Gastrocnemius medialis (tissue), 4 donors: ENCODE measurements at regions not wholly inside any gene's neighbourhood (a gene's known extent, or its start where the extent isn't known, plus 50 kb on each side); places are given as distances from the start of the nearest gene placed in this dataset.

Source experiments
- ATAC-seq, 2 donors: fragments of 150-250 bp; one replicate each; pipeline ENCODE4 v1.9.1; 2016
- DNase-seq, 2 donors: peaks; one replicate each; pipeline ENCODE4 v3.0.0-alpha.2; 2019
- H3K27ac ChIP-seq, 4 donors: fragments of 200-600 bp; sonication (generic); 1 replicate in 1 of 4; 2 replicates in 3 of 4; pipeline ENCODE4 v1.5.1; 2016 to 2018; ENCODE audit warnings: mild to moderate bottlenecking in 2 of 4, moderate library complexity in 1 of 4
- H3K27me3 ChIP-seq, 3 donors: fragments of 200-600 bp; sonication (generic) in 2 of 3; 1 replicate in 1 of 3; 2 replicates in 2 of 3; pipeline versions ENCODE4 v1.5.1 to v1.6.0; 2016 to 2019; ENCODE audit warnings: mild to moderate bottlenecking in 1 of 3, moderate library complexity in 1 of 3
- H3K36me3 ChIP-seq, 2 donors: fragments of 200-600 bp; sonication (generic) in 1 of 2; one replicate each; pipeline ENCODE4 v1.5.1; 2017 to 2018
- H3K4me1 ChIP-seq, 2 donors: fragments of 200-600 bp; sonication (generic) in 1 of 2; one replicate each; pipeline ENCODE4 v1.5.1; 2016 to 2017; ENCODE audit warnings: mild to moderate bottlenecking in 2 of 2
- H3K4me3 ChIP-seq, 4 donors: fragments of 200-600 bp; sonication (generic) in 3 of 4; 1 replicate in 1 of 4; 2 replicates in 3 of 4; pipeline ENCODE4 v1.5.1; 2016 to 2019; ENCODE audit warnings: mild to moderate bottlenecking in 2 of 4
- H3K9me3 ChIP-seq, 3 donors: fragments of 200-600 bp; sonication (generic) in 2 of 3; 1 replicate in 1 of 3; 2 replicates in 2 of 3; pipeline ENCODE4 v1.5.1; 2016 to 2019
- POLR2A ChIP-seq, 2 donors: fragments of 450-650 bp; IDR thresholded peaks; one replicate each; pipeline ENCODE4 v1.6.1; 2017; ENCODE audit warnings: antibody characterized with exemption in 2 of 2, mild to moderate bottlenecking in 2 of 2, moderate library complexity in 2 of 2
- in situ Hi-C, 4 donors: fragments of 200-750 bp; cut with MboI; loops; one replicate each; pipeline versions ENCODE4 v1.15.0 to v1.8.0; 2017; ENCODE audit warnings: low sequenced_read_pairs in 4 of 4
- intact Hi-C: fragments of 100-400 bp; cut with DNase I; formaldehyde crosslinking; loops from one replicate; pipeline ENCODE4 v1.15.1; 2023; ENCODE audit warnings: low total_unique reads
- TF ChIP-seq, protein P1 (sequence below), 5 experiments: fragments of 450-650 bp in 3 of 5; fragments of 200-600 bp in 2 of 5; sonication (generic) in 2 of 5; IDR thresholded peaks in 4 of 5; conservative IDR thresholded peaks in 1 of 5; 1 replicate in 4 of 5; 2 replicates in 1 of 5; pipeline ENCODE4 v1.5.1; 2016 to 2019; ENCODE audit warnings: antibody characterized with exemption in 5 of 5, mild to moderate bottlenecking in 3 of 5, moderate library complexity in 3 of 5

DNA sequence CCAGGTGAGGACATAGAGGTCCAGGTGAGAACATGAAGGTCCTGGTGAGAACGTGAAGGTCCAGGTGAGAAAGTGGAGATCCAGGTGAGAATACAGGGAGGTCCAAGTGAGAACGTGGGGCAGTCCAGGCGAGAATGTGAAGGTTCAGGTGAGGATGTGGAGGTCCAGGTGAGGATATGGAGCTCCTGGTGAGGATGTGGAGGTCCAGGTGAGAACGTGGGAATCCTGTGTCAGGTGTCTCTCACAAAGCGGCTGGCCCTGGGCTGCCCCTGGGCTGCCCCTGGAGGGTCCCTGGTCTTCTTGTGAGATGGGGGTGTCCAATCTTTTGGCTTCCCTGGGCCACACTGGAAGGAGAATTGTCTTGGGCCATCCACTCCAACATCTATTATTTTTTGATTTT lies 133.4 kb downstream of the MRPL36 start:
- Histone ChIP-seq H3K27ac (no peak overlapping the region), H3K9me3 (no peaks in the 10 kb centered on the region), H3K36me3 (no peaks in the 10 kb centered on the region), H3K4me3 (no peak overlapping the region), H3K4me1 (peaks cover 0 to 2% of the 10 kb centered on the region in 2 donors), H3K27me3 (peaks cover 30 to 49% (median 40%) of the 10 kb centered on the region in 3 donors)
- intact Hi-C loops: no loop called here
- ATAC-seq (no peak), DNase-seq (no peak)
- in situ Hi-C loops: no loop called here
- TF ChIP-seq, protein P1, sequence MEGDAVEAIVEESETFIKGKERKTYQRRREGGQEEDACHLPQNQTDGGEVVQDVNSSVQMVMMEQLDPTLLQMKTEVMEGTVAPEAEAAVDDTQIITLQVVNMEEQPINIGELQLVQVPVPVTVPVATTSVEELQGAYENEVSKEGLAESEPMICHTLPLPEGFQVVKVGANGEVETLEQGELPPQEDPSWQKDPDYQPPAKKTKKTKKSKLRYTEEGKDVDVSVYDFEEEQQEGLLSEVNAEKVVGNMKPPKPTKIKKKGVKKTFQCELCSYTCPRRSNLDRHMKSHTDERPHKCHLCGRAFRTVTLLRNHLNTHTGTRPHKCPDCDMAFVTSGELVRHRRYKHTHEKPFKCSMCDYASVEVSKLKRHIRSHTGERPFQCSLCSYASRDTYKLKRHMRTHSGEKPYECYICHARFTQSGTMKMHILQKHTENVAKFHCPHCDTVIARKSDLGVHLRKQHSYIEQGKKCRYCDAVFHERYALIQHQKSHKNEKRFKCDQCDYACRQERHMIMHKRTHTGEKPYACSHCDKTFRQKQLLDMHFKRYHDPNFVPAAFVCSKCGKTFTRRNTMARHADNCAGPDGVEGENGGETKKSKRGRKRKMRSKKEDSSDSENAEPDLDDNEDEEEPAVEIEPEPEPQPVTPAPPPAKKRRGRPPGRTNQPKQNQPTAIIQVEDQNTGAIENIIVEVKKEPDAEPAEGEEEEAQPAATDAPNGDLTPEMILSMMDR (IDR thresholded peaks at IDR 0.05 in 4 of 5, conservative IDR thresholded peaks at IDR 0.05 in 1 of 5): no peak
- TF ChIP-seq POLR2A (IDR thresholded peaks at IDR 0.05): no peak

DNA sequence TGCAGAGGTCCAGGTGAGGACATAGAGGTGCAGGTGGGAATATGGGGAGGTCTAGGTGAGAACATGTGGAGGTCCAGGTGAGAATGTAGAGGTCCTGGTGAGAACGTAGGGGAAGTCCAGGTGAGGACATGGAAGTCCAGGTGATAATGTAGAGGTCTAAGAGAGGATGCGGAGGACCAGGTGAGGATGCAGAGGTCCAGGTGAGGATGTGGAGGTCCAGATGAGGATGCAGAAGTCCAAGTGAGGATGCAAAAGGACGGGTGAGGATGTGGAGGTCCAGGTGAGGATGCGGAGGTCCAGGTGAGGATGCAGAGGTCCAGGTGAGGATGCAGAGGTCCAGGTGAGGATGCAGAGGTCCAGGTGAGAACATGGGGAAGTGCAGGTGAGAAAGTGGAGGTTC lies 133.8 kb downstream of the MRPL36 start:
- no peak overlapping the region for H3K27ac ChIP-seq
- in situ Hi-C loops: no loop called here
- no peaks in the 10 kb centered on the region for H3K9me3 ChIP-seq
- peaks cover 30 to 47% (median 40%) of the 10 kb centered on the region in 3 donors for H3K27me3 ChIP-seq
- ATAC-seq (no peak), DNase-seq (no peak)
- H3K36me3 ChIP-seq: no peaks in the 10 kb centered on the region
- no peak overlapping the region for H3K4me3 ChIP-seq
- intact Hi-C loops: no loop called here
- H3K4me1 ChIP-seq: peaks cover 0 to 2% of the 10 kb centered on the region in 2 donors
- no peak for TF ChIP-seq POLR2A (IDR thresholded peaks at IDR 0.05)
- TF ChIP-seq, protein P1 (IDR thresholded peaks at IDR 0.05 in 4 of 5, conservative IDR thresholded peaks at IDR 0.05 in 1 of 5): no peak

DNA sequence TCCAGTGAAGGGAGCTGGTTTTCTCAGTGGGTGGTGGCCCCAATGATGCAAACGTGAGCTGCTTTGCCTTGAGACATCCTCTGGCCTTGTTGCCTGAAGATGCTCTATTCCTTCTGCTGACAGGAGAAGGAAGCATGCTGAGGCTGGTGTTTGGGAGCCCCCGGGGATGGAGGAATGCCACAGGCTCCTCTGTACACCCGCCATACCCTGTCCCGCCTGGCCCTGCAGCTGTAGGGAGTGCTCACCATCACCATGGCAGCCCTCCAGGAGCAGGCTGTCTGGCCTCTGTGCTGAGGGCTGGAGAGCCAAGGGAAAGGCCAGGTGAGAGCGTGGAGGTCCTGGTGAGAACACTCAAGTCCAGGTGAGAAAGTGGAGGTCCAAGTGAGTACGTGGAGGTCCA lies 134.4 kb downstream of the MRPL36 start:
- intact Hi-C loops (no loop called here), in situ Hi-C loops (no loop called here)
- Histone ChIP-seq H3K36me3 (no peaks in the 10 kb centered on the region), H3K27ac (no peak overlapping the region), H3K27me3 (peaks cover 30 to 46% (median 40%) of the 10 kb centered on the region in 3 donors), H3K4me3 (no peak overlapping the region), H3K4me1 (peaks cover 0 to 2% of the 10 kb centered on the region in 2 donors), H3K9me3 (no peaks in the 10 kb centered on the region)
- no peak for ATAC-seq
- DNase-seq: no peak
- TF ChIP-seq POLR2A (IDR thresholded peaks at IDR 0.05): no peak
- TF ChIP-seq, protein P1 (IDR thresholded peaks at IDR 0.05 in 4 of 5, conservative IDR thresholded peaks at IDR 0.05 in 1 of 5): no peak

DNA sequence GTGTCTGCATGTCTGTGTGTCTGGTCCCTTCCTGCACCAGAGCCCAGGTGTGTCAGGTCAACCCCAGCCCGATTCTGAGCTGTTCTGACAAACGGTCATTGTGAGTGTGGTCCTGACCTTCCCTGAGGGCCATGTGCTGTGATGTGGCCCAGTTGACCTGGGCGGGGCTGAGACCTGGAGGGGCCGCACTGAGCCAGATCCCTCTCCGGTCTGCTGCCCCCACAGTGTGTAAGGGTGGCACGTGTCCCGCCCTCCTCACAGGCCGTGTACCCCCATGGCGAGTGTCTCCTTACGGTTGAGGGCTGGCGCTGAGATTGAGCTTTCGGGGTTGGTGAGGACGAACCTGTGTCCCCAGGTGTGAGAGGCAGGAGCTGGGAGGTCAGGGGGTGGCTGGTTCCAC lies 136.5 kb downstream of the MRPL36 start:
- Histone ChIP-seq H3K27ac (no peak overlapping the region), H3K9me3 (no peaks in the 10 kb centered on the region), H3K4me3 (no peak overlapping the region), H3K27me3 (peaks cover 31 to 42% (median 37%) of the 10 kb centered on the region in 3 donors), H3K4me1 (peaks cover 0 to 2% of the 10 kb centered on the region in 2 donors), H3K36me3 (no peaks in the 10 kb centered on the region)
- no peak for ATAC-seq
- in situ Hi-C loops: no loop called here
- no peak for DNase-seq
- no peak for TF ChIP-seq POLR2A (IDR thresholded peaks at IDR 0.05)
- TF ChIP-seq, protein P1 (IDR thresholded peaks at IDR 0.05 in 4 of 5, conservative IDR thresholded peaks at IDR 0.05 in 1 of 5): no peak
- intact Hi-C loops: no loop called here

DNA sequence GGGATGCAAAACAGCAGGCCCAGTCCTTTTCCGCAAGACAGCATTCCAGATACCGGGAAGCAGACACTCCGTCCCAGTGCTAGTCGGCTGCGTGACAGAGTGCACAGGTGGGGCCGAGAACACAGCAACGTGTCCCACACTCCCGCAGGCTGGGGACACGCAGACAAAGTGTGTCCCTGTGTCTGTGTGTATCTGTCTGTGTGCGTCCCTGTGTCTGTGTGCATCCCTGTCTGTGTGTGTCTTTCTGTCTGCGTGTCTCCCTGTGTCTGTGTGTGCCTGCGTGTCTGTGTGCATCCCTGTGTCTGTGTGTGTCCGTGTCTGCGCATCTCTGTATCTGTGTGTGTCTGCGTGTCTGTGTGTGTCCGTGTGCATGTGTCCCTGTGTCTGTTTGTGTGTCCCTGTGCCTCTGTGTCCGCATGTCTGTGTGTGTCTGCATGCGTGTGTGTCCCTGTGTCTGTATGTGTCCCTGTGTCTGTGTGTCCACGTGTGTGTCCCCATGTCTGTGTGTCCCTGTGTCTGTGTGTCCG lies 137.0 kb downstream of the MRPL36 start:
- H3K27me3 ChIP-seq: peaks cover 26 to 37% (median 32%) of the 10 kb centered on the region in 3 donors
- H3K4me3 ChIP-seq: no peak overlapping the region
- TF ChIP-seq POLR2A (IDR thresholded peaks at IDR 0.05): no peak
- TF ChIP-seq, protein P1 (IDR thresholded peaks at IDR 0.05 in 4 of 5, conservative IDR thresholded peaks at IDR 0.05 in 1 of 5): no peak

More for the DNA sequence above, 137.0 kb downstream of the MRPL36 start:
- H3K27ac ChIP-seq: no peak overlapping the region
- DNase-seq (no peak), ATAC-seq (no peak)
- H3K9me3 ChIP-seq: no peaks in the 10 kb centered on the region
- intact Hi-C loops (no loop called here), in situ Hi-C loops (no loop called here)
- peaks cover 0 to 1% of the 10 kb centered on the region in 2 donors for H3K4me1 ChIP-seq
- no peaks in the 10 kb centered on the region for H3K36me3 ChIP-seq
